Mucosa of gallbladder (tissue), 1 donor: ENCODE measurements at regions not wholly inside any gene's neighbourhood (a gene's known extent, or its start where the extent isn't known, plus 50 kb on each side); places are given as distances from the start of the nearest gene placed in this dataset.

Source experiments
- DNase-seq: peaks from one replicate; pipeline ENCODE4 v3.0.0-alpha.2; 2020; ENCODE audit warnings: low spot score
- donor health status: DM: no; HTN: no; CAD: no.

DNA sequence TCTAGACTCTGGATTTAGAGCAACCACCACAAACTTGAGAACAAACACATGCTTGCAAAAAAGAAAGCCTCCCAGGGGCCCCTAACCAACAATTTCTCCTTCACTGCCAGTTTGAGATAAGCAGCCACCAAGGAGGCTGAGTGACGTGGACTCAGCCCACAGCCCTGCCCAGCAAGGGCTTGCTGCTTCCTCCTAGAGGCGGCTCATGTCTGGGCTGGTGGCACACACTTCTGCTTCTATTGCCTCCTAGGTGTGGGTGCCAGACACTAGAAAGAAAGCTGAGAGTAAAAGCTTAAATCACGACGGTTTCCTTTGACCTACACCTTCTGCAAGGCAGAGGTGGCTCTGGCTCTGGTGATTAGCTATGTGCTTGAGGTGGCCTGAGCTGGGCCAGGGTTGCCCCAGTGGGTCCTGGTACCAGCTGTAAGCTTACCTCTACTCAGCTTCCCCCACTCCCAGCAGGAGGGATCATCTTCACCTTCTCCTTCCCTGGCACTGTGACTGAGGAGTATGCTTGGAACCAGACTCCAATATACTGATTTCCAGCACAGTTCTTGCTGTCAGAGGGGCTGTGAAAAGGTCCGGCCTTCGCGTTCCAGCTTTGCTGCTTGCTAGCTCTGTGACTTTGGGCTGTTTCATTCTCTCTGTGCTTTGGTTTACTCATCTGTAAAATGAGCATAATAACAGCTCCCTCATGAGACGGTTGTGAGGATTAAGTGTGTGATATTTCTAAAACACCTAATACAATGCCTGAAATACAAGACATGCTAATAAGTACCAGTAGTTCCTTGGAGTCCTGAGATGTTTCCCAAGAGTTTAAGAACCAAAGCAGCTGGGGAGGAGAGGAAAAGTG lies 89.7 kb upstream of the PARP11 start:
- DNase-seq: no peak

DNA sequence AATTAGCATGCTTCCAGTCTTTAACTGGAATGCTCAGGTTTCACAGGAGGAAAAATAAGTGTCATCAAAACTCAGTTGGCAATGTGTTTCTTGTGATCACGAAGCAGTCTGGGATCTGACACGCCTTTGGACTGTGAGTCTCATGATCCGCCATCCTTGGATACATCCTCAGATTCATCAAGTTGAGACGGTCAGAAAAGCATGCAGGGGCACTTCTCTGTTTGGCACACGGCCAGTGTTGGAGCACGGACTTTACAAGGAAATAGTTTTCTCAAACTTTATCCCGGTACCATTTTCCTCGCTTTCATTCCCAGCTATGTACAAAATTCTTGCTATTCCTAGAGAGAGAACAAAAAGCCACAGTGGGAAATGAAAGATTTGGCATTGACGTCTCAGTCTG lies 88.4 kb upstream of the PARP11 start:
- no peak for DNase-seq

DNA sequence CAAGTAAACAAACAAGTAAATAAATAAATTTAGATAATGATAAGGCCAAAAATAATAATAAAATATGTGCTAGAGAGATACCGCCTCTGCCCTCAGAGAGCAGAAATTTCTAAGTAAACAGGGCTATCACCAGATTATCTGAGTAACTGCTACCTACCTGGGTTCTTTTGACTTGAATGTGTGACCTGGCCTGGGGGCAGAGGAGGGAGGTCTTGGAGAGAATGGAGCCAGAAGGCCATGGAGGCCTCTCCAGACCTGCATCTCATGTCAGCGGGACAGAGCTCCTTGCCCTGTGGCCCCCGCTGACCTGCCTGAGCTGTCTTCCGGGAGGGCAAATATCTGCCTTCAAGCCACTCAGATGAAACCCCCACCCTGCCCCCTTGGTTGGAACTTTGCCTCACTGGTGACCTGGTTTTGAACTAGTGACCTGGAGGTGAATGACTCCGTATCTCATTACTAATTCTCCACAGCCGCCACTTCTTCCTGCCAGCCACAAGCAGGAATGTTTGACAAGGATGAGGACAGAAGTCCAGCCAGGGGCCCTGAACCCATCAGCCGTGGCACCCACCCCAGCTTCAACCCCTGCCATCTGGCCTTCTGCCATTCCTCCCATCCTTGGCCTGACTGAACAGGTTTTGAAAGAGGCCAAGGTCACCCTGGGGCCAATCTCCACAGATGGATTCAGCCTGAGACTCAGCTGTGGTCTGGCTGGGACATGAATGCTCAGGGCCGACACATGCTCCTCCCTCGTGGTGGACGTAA lies 86.8 kb upstream of the PARP11 start:
- DNase-seq: no peak

DNA sequence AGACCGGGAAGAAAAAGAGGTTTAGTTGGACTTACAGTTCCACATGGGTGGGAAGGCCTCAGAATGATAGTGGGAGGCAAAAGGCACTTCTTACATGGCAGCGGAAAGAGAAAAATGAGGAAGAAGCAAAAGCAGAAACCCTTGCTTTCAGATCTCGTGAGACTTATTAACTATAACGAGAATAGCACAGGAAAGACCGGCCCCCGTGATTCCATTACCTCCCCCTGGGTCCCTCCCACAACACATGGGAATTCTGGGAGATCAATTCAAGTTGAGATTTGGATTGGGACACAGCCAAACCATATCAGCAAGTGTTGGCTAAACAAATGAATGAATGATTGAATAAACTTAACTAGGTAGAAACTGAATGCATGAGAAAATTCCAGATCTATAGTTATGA lies 85.3 kb upstream of the PARP11 start:
- DNase-seq: no peak

DNA sequence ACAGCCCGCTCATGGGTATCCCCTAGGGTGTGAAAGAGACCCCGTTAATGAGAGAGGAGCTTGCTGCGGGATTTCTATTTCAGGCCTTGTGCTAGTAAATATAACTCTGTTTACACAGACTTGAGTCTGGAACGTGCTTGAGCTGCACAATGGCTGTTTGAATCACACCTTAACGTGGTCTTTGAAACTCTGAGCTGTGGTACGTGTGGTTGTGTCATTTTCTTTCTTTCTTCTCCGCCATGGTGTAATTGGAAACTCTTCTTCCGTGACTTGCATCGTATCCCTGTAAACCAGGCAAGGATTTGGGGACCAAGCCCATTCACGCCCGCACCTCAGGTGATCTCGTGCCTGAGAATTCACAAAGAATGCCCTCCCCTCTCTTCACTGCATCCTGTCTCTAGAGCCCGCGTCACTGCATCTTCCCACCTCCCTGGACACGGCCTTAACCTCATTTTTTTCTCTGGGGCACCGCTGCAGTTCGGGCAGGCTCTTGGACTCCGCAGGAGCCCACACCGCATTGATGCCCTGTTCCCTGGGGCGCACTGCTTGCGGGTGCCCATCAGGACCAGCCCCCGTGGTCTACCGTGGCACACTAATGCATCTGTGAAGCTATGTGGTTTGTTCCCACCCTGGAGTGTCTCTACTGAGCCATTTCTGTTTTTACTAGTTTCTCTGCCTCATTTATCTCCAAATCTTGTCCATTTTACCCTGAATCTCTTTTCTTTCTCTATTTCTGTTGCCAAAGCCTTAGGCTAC lies 78.4 kb upstream of the PARP11 start:
- DNase-seq: no peak

DNA sequence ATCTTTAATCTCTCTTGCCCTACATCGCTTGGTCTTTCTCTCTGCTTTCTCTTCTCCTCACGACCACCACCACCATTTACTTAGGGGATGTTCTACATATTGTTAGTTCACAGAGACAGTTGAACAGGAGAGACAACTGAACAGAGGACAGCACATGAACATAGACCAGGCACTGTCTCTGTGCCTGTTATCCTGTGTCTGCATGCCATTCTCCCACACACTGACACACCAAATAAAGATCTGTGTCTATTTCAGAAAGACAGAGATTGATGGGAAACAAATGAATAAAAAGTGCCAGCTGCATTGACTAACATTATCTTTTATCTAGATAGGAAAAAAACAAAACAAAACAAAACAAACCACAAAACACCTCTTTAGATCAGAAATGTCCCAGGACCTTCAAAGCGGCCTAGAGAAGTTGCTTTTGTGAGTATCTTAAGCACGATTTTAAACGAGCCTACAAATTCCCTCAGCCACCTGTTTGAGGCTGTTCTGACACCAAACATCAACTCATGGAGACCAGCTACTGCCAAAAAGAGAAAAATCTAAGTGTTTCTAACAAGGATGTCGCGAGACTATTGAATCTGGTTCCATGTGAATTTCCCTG lies 77.6 kb upstream of the PARP11 start:
- no peak for DNase-seq

DNA sequence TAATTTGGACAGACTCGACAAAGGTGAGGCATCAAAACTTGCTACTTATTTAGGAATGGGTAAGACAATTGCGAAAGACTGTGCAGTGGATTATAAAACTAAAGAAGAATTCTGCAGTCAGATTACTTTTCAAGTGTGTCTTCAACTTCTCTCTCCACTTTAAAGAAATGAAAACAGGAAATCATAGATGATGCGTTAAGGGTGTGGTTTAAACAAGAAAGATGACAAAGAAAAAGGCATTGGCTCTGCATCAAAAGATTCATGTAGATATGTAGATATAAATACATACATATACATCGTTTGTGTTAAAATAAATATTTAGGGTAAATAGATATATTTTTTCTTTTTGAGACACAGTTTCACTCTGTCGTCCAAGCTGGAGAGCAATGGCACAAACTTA lies 74.6 kb upstream of the PARP11 start:
- no peak for DNase-seq

DNA sequence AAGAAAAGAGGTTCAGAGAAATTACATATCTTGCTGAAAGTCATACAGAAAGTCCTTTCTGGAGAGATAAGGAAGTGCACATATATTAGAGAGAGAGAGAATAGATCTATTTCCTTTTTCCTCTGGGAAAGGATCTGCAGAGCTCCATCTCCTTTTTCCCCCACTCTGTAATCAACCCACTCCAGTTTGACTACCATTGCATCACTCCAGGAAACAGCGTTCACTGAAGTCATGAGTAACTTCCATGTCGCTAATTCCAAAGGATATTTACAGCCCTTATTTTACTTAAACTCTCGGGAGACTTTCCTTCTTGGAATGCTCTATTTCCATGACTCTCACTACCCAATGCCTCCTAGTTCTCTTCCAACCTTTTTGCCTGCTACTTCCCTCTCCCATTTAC lies 72.5 kb upstream of the PARP11 start:
- DNase-seq: no peak

DNA sequence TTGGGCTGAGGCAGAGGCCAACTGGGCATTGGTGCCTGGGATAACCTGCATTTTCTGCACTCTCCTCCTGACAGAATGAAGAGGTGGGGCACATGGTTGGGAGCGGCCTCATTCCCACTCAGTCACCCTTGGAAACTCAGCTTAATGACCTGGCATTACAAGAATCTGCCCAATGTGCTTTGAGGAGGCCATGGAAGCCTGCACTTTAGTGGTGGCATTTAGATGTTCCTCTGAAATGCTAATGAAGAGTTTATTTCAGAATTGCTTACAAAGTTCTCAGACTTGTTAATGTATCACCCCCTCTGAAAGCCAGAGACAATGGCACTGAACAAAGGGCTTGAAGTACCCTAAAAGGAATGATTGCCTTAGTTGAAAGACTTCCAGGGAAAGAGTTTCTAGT lies 71.4 kb upstream of the PARP11 start:
- no peak for DNase-seq

DNA sequence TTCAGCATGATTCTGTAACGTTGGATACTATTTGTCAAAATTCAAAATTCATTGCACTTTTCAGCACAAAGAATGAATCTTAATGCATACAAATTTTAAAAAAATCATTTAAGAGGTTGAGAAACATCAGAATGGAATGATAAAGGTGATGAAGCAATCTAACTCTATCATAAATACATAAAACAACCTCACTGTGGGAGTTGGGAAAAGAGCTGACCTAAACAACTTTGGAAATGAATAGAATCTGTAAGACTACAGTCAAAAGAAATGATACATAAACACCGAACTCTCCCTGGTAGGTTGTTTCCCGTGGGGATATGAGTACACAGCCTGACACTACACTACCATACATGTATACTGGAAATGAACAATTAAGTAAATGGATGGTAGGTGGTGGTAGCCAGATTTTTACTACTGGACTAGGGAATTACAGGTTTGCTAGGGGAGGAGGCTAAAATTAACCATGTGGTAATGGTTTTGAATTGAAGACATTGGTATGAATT lies 64.9 kb upstream of the PARP11 start:
- no peak for DNase-seq

DNA sequence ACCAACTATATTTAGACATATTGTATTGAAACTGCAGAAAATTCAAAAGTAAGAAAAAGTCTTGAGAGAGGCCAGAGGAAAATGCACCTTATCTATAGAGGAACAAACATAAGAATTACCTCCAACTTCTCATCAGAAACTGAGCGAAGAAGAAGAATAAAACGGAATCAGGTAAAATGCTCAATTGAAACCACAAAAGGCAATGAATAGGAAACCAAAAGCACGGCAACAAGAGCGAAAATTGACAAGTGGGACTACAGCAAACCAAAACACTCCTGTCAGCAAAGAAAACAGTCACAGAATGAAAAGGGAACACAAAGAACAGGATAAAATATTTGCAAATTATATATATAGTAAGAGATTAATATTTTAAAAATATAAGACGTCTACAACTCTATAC lies 61.9 kb upstream of the PARP11 start:
- no peak for DNase-seq

DNA sequence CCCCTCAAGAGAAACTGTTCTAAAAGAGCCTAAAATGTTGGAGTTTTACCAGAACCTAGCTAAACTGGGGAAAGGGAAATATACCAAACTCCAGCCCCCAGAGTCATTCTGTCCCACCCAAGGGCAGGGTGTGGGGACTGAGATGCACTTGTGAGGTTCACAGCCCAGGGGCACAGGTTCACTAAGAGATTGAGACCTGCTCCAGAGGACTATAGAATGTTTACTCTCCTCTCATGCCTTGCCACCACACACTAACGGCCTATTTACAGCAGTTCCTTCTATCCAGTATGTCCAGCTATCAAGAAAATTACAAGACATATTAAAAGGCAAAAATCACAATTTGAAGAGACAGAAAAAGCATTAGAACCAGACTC lies 60.6 kb upstream of the PARP11 start:
- DNase-seq: no peak

DNA sequence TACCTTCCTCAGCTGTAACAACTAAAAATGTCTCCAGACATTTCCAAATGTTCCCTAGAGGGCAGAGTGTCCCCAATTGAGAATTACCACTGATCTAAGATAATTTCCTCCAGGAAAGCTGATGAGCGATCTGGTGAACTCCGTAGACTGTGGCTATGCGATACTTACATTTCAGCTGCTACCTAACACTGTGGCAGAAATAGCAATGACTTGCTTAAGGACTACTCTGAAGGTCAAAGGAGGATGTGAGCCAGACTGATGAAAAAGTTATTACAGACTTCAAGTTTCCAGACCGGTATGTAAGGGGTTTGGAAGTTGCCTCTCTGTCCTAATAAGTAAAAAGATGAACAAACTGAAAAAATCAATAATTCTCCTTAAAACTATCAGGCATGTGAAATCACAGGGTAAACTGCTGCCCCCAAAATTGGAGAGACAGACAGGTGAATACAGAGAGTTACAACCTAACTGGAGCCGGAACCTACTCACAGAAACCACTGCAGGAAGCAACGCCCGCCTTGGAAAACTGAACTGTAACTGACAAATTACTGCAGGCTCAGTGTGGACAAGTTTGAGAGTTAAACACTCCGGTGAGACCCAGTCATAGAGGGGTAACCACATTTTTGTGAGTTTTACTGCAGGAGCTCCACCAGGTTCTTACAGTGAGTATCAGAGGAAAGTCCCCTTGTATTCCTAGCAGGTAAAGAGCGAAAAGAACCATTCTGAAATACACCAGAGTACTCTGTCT lies 60.0 kb upstream of the PARP11 start:
- DNase-seq: no peak

DNA sequence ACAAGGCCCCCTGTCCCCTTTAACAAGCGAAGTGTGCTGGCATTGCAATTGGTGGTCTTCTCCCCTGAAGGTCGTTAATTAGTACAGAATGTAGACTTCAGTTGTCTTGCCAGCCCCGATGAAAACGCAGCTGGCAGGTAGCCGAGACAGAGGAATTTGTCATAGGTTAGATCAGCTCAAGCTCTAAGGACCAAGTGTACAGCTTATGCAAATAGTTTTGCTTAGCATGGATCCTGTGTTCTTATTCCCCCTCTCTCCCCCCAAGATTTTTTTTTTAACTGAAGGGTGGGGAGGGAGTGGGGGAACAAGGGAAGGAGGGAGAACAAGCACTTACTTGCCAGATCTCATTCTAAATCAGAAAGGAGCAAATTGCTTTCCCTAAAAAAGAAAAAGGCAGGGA lies 58.6 kb upstream of the PARP11 start:
- DNase-seq: no peak

DNA sequence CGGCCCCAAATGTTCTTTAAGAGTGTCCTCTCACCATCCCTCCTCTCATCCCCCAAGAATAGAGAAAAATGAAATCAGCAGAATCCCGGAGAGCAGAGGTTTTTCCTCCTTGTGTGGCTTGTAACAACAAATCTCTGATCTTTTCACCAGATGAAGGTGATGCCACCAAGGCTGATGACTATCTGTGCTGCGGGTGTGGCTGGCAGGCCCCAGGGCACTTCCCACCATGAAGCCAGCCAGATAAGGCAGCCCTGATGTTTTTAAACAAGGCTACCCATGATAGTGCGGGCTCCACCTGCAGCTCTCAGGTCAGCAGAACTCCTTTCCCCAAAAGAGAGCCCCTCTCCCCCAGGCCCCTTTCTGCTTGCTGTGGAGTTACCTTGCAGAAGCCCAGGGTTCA lies 58.0 kb upstream of the PARP11 start:
- DNase-seq: no peak

DNA sequence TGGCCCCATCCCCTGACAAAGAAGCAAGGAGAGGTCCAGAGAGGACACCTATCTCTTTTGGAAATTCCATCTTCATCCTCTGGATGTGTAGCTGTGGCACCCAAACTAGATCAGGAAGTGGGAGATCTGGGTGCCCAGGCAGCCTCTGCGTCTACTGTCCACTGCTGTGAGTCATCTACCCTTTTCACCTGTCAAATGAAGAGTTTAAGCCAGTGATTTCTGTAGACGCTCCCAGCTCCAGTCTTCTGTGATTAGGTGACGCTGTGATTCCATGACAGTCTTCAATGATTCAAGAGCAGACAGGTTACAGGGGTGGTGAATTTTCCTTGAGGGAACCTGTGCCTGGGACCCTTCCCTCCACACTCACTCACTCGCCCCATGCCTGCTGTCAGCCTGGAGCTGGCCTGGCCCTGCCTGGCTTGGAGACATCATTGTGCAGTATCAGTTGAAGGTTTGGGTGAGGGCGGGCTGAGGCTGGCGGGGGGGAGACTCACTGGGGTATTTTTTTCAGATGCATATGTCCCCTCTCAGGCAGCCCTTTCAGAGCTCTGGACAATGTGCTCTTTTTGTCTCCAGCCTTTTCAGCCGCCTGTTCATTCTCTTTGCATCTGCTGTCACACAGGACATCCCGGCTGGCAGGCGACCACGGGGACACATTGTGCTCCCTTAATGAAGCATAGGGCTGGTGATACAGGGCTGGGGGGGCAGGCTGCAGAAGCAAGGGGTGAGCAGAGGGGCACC lies 56.8 kb upstream of the PARP11 start:
- DNase-seq: no peak

DNA sequence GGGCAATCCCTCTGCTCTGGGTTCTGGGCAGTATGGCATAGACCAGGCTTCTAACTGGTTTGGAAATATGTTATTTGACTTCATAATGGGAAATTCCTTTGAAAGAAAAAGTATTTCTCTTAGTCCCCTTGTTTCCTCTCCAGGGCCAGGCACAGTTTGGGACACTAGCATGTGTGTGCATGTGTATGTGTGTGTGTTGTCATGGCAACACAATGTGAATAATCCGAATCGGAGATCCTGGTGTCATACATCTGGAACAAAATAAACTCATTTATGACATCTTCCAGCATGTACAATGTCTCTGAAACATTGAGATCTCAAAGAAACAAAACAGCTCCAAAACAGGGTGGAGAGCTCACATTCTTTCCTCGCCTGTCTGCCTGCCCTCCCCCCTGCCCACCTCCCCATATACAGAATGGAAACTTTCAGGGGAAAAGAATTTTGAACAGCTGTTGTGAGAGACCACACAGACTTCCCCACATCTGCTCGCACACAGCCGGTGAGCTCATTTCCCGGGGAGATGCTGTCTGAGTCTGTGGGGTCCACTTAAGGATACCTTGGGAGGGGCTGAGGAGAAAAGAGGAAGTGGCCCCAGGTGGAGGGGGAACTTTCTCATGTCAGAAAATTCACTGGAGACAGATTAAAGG lies 55.5 kb upstream of the PARP11 start:
- no peak for DNase-seq

DNA sequence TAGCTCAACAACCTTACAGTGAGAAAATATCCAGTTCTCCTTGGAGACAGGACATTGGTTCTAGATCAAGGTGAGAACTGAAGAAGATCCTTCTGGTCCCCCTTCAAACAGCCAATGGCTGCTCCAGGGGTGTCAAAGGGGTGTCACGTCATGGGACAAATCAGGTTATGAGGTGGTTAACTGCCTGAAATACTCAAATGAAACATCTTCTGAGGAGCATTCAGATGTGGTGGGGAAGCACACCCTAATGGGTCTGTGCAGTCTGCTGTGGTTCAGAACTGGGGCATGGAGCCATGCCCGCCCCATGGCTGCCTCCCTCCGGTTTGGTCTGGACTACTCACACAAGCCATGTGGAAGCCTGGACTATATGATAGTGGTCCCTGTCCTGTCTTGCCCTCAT lies 52.4 kb upstream of the PARP11 start:
- no peak for DNase-seq

DNA sequence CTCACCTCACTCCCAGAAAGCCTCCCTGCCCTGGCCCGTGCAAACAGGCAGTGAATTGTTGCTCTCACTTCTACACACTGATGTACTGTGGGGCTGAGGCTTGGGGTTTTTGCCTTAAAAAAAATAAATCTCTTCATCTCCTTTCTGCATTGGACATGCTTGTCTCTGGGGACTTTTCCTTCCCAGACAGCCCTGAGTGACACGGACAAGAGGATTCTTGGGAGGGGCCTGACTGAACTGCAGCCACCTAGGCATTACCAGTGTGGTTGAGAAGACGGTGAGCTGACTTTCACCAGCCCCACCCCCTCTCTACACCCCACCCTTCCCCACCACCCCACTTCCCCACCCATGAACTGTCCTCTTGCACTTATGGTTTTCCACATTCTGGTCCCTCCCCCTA lies 51.6 kb upstream of the PARP11 start:
- no peak for DNase-seq

DNA sequence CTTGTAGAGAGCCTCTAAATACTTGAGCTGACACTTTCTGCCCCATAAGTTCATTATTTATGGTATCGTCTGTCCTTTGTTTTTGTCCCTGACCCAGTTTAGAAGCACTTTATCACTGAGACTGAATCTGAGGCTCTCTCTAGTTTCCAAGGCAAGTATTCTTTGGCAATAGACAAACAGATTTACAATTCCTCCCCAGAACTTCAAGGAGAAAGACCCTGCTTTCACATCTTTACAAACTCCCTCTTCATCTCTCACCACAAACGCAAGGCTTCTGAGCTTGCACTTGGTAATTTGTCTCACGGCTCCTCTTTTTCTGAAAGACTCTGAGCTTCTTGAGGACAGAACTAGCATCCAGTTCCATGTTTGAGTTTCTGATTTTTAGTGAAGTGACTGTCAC lies 49.8 kb upstream of the PARP11 start:
- no peak for DNase-seq
